NOMO-1 (cell line): ENCODE measurements at regions not wholly inside any gene's neighbourhood (a gene's known extent, or its start where the extent isn't known, plus 50 kb on each side); places are given as distances from the start of the nearest gene placed in this dataset.
"Not testable (repeated sequence)": the region's sequence is repeated elsewhere in the genome, so short reads cannot be mapped to it uniquely, and the experiment has no call there.

ENCODE experiments used
- DNase-seq, 2 experiments: peaks; one replicate each; lab custom pipeline; 2025; ENCODE audit not compliant: unreplicated experiment in 2 of 2; lab: John Stamatoyannopoulos, UW

DNA sequence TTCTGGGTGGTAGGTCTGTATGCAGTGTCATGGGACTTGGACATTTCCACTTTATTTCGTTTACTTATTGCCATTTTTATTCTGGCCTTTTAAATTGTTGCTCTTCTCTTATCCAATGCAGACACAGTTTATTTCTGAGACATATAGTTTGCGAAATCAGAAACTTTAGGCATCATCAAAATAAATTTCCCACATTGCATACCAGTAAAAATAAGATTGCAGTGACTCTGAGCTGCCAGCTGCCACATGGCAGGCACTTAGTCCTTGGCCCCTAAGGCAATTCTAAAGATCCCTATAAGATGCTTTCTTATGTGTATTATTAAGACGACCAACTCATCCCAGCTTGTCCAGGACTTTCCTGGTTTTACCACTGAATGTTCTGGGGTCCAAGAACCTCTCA lies 81.8 kb upstream of the ANKRD1 start:
- no peak for DNase-seq

- not testable (repeated sequence) for DNase-seq
Observed at GRCh38 chr10:91003379-91003778, 82.5 kb upstream of the ANKRD1 start.

- not testable (repeated sequence) for DNase-seq
Observed at GRCh38 chr10:91005276-91005675, 84.4 kb upstream of the ANKRD1 start.

- DNase-seq, result peak; percentile 14 to 32
Observed at GRCh38 chr10:91006001-91006751, 85.3 kb upstream of the ANKRD1 start.

DNA sequence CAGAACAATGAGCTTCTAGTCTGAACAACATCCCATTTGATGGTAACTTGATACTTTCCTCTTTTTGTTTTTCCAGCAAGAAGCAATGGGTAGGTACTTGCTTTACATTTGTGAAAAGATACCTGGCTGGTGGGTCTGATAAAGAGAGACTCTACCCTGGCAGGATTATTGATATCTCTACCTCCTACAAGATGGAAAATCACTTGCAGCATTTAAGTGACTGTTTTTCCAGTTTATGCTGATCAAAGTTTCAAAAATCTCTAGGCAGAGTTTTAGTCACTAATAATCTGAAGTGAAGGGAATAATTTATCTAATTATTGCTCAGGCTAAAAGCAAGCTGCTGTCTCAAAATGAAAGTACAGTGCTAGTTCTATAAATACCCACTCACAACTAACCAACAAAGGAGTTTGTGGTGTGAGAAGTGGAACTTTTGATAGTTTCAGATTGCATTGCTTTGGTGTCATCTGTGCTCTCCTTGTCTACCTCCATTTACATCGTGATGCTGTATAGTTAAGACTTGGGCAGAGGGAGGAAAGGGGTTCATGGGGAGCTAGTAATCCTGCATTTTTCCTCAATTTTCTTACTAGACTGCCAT lies 86.0 kb upstream of the ANKRD1 start:
- no peak for DNase-seq

- DNase-seq, result no peak
Observed at GRCh38 chr10:91007655-91008054, 86.8 kb upstream of the ANKRD1 start.

GRCh38 chr10:91009121-91009520 lies 88.2 kb upstream of the ANKRD1 start:
- DNase-seq, result no peak

- no peak for DNase-seq
Observed at GRCh38 chr10:91010952-91011351, 90.1 kb upstream of the ANKRD1 start.

- no peak for DNase-seq
Observed at GRCh38 chr10:91012502-91012901, 91.6 kb upstream of the ANKRD1 start.

DNA sequence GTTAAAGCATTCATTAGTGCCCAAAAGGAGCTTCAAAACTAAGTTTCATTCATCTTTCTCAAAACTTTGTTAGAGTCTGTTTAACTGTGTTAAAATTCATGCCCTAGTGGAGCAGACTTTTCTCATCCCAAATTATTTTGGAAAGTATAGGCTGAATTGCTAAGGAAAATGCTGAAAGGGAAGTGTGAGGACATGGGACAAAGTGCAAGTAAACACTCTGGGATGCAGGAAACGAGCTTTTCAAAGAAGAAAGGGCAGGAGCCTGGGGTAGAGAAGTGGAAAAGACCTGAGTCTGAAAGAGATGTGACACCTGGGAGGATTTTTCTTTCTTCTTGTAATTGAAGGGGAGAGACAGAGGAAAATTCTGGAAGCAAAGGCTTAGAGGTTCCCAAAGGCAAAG lies 93.1 kb upstream of the ANKRD1 start:
- DNase-seq, result no peak

DNA sequence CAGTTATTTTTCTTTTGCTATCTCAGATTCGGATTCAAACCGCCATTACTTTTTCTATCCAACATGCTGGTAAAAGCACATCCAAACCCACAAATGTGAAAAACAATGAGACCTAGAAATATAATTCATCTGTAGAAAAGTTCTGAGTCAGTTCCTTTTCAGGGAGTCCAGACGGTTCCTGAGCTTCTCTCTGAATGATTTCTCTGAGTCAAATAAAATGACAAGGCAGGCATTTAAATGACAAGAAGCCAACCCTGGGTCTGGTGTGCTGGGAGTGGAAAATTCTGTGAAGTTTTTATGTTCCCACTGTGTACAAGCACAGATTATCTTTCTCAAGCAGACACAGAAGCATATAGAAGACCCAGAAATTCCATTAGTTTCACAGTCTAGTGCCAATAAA lies 96.3 kb upstream of the ANKRD1 start:
- DNase-seq, result no peak

- no peak for DNase-seq
Observed at GRCh38 chr10:91021901-91022300, 101.0 kb upstream of the ANKRD1 start.

DNA sequence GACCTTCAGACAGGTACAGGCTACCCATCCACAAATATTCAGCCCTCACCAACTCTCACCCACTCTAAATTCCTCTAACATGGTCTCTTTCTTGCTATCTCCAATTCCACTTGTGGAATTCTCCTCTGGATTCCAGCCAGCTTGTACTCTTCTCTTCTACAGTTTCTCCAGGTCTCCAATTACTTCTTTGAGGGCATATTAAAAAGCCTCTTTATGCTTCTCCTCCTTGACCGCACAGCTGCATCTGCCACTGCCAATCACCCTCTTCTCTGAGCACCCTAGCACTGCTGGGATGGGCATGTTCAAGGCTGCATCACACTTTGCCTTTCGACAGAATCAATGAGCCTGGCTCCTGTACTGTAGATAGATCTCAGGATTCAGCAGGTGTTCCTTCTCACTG lies 101.5 kb upstream of the ANKRD1 start:
- no peak for DNase-seq

DNA sequence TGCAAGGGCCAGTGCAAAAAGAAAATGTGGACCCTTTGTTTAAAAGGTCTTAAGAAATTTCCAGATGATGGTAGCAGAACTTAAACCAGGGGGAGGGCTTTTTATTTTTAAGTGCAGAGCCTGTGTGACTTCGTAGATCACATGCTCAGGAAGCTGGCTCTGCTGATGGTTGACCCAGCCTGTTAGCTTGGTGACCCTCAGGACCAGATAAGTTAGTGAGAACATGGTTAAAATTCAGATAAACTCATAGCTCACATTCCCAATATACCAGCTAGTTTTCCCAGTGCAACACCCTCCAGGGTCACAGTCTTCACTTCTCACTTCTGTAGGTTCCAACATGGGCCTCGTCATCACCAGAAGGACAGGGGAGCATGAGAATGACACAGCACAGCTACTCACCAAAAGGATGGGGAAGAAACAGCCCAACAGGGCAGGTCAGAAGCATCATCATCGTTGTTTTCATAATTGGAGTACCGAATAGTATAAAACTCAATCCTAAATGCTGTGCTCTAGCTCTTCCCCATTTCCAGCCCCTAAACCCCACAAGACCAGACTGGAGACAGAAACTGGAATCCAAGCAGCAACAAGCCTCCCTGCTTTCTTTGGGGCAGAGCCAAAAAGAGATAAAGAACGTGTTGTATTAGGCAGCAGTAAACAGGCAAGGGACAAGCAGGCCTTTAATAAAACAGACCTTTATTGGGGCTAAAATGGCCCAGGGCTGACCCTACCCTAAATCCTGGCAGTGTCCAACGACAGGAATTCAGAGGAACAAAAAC lies 102.2 kb upstream of the ANKRD1 start:
- DNase-seq, result no peak

DNA sequence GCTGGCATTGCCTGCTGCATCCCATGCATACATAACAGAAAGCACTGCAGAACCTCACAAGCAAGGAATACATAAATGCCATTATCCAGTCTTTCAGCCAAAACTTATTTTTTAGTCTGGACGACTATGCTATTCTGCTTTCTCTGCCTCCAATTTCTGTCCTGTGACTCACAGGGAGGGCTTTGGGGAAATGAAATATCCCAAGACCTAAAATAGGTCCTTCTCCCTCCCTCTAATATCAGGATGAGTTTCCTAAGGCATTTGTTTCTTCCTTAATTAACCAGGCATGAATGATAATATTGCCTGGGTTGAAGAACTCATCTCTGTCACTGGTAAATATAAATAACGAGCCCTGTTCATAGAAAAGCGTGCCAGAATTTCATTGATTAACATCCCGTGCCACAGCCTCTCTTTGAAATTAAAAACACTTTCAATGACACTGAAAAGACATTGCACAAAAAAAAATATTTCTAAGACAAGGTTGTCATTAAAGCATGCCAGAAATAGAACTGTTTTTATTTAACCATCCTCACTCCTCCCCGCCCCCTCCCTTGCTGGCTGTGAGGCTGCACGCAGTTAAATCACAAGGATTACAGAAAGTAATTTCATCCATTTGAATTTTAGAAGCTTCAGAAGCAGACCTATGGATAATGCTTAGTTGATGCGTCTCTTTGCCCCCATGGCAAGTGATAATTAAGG lies 103.0 kb upstream of the ANKRD1 start:
- no peak for DNase-seq

- DNase-seq, result no peak
Observed at GRCh38 chr10:91024541-91024940, 103.7 kb upstream of the ANKRD1 start.

DNA sequence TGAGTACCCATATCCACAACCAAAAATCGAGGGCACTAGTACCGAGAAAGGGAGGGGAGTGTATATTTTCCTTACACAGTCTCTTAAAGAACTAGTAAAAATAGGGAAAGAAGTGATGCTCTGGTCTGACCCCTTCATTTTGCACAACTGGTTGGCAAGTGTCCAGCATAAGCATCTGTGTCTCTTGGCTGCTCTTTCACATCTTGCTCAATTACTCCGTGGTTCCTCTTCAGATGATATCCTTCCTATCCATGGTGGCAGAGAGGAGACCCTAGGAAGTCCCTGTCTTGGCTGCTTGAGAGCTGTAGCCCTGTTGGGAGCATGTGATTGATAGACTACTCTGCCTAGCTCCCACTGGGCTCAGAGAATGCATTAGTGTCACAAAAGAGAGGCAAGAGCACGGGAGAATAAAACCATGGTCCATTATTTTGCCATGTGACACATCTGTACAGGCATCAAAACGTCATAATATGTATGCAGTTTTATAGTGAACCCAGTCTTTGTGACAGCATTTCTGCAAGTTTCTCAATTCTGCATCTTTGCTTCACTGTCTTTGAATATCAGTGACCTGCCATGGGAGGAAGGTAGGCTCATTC lies 111.8 kb upstream of the ANKRD1 start:
- DNase-seq, result no peak

DNA sequence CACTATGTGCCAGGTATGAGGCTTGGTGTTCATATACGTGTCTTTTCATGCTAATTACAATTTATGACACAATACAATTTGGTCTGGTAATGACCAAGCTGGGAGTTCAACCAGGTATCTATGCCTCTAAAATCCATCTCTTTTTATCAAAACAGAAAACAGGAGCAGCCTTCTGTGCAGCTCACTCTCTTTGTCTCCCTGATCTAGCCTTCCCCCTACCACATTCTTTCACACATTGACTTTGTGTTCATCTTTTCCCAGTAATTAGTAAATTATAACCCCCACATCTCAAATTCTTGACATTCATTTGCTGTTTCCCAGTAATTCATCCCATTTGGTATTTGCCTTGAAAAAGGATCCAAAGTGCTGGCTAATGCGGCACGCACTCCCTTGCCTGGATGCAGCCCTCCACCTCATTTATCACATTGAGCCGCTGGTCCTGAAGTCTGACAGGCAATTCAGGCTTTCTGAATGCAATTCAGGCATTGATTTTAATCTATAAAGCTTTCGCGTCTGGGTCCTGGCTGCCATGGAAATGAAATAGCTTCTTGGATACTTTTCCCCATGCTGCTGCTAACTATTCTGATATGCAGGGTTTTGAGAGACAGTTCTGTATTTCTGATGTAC lies 112.5 kb upstream of the ANKRD1 start:
- DNase-seq, result no peak

- no peak for DNase-seq
Observed at GRCh38 chr10:91034042-91034441, 113.2 kb upstream of the ANKRD1 start.

GRCh38 chr10:91034494-91035159 lies 113.7 kb upstream of the ANKRD1 start:
- no peak for DNase-seq
